ES-I3 (cell line): ENCODE measurements at regions not wholly inside any gene's neighbourhood (a gene's known extent, or its start where the extent isn't known, plus 50 kb on each side); places are given as distances from the start of the nearest gene placed in this dataset.
A peak's percentile ranks its signal among the peaks of the same experiment; 100 is the strongest.
"Not testable (repeated sequence)": the region's sequence is repeated elsewhere in the genome, so short reads cannot be mapped to it uniquely, and the experiment has no call there.

Source experiments
- H3K36me3 ChIP-seq: 2 replicates; pipeline ENCODE4 v1.6.1; 2013; ENCODE audit warnings: mild to moderate bottlenecking, low read length, control low read depth, moderate library complexity; ENCODE audit not compliant: insufficient read depth
- H3K4me1 ChIP-seq: 2 replicates; pipeline ENCODE4 v1.6.1; 2013; ENCODE audit warnings: mild to moderate bottlenecking, control low read depth, low read length; ENCODE audit not compliant: insufficient read depth
- H3K9ac ChIP-seq: 2 replicates; pipeline ENCODE4 v1.6.1; 2013; ENCODE audit warnings: low read depth, mild to moderate bottlenecking, low read length, moderate library complexity
- H3K9me3 ChIP-seq: 2 replicates; pipeline ENCODE4 v1.6.1; 2013; ENCODE audit warnings: mild to moderate bottlenecking, low read length, moderate library complexity; ENCODE audit not compliant: control insufficient read depth, insufficient read depth

DNA sequence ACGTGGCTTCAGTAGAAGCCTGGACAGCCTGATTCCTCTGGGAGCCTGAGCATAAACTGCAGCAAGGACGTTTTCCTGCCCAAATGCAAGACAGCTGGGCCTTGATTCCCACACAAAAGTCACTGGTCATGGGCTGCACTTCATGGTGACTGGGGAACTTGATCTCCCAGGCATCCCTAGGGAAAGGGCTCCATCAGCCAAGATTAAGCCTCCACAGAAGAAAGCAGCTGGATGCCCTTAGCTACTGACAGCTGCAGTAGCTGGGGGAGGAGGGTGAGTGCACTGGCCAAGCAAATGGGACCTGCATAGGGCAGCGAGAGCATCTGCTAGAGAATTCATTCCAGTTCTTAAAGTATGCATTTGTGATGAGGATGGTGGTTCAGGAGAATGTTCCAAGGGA is 267.4 kb upstream of the ISX start:
- no peaks in the 10 kb centered on the region; the same call in 1 of the 2 replicates for H3K9me3 ChIP-seq
- no peak overlapping the region for H3K9ac ChIP-seq
- H3K36me3 ChIP-seq = no peaks in the 10 kb centered on the region
- no peaks in the 10 kb centered on the region for H3K4me1 ChIP-seq

- H3K36me3 ChIP-seq = no peaks in the 10 kb centered on the region
Measured at GRCh38 chr22:34800260-34800980, 265.5 kb upstream of the ISX start.

GRCh38 chr22:34801221-34801620 is 264.7 kb upstream of the ISX start:
- H3K9me3 ChIP-seq = no peaks in the 10 kb centered on the region; the same call in 1 of the 2 replicates
- no peaks in the 10 kb centered on the region for H3K36me3 ChIP-seq
- no peak overlapping the region for H3K9ac ChIP-seq
- no peaks in the 10 kb centered on the region for H3K4me1 ChIP-seq

More at GRCh38 chr22:34800260-34800980, 265.5 kb upstream of the ISX start:
- no peak overlapping the region for H3K9ac ChIP-seq
- H3K4me1 ChIP-seq = no peaks in the 10 kb centered on the region
- no peaks in the 10 kb centered on the region; the same call in 1 of the 2 replicates for H3K9me3 ChIP-seq

DNA sequence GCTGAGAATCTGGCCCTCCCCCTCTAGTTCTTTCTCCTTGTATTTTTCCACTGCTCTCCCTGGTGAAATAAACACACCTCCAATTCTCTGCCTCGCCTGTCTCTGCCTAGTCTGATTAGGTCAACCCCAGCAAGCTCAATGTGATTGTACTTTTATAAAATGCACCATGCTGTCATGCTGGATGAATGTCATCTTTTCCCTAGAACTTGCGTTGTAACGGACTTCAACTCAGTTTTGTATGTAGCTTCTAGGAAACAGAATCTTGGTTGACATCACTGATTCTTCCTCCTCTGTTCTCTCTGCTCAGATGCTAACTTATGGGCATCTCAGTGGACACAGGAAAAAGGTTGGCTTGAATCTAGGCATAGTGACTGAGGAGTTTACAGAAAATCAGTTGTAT is 261.9 kb upstream of the ISX start:
- no peaks in the 10 kb centered on the region for H3K36me3 ChIP-seq
- no peak overlapping the region for H3K9ac ChIP-seq
- H3K9me3 ChIP-seq = no peaks in the 10 kb centered on the region; the same call in 1 of the 2 replicates
- H3K4me1 ChIP-seq = no peaks in the 10 kb centered on the region

DNA sequence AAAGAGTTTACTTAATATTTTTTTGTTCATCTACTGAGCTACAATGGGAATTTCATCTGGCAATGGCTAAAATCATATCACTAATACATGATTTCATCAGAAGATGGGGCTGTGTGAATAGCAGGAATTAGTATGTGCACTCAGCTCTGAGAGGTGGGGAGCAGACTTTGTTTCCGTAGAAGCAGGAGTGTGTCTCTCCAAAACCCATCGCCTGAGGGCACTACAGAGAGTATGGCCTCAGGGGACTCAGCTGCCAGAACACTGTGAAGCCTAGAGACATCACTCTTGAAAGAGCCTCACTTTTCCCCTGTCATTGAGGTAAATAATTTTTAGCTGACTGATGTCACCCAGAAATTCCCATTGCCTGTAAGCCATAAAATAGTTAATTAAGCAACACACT is 261.4 kb upstream of the ISX start:
- Histone ChIP-seq H3K36me3 (no peaks in the 10 kb centered on the region), H3K9ac (no peak overlapping the region), H3K4me1 (no peaks in the 10 kb centered on the region)

GRCh38 chr22:34805771-34806170 is 260.2 kb upstream of the ISX start:
- Histone ChIP-seq H3K9ac (no peak overlapping the region), H3K4me1 (no peaks in the 10 kb centered on the region), H3K9me3 (no peaks in the 10 kb centered on the region; the same call in 1 of the 2 replicates), H3K36me3 (no peaks in the 10 kb centered on the region)

More for the DNA sequence above, 261.4 kb upstream of the ISX start:
- no peaks in the 10 kb centered on the region; the same call in 1 of the 2 replicates for H3K9me3 ChIP-seq

DNA sequence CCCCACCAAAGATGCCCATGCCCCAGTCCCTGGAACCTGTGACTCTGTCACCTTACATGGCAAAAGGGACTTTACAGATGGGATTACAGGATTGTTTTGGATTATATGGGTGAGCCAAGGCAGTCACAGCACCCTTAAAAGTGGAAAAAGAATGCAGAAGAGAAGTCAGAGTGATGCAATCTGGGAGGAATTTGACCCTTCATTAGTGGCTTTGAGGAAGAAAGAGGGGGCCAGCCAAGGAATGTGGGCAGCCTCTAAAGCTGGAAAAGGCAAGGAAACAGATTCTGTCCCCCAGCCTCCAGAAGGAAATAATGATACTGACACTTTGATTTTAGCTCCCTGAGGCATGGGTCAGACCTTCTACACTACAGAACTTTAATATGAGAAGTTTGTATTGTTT is 257.3 kb upstream of the ISX start:
- Histone ChIP-seq H3K9ac (no peak overlapping the region), H3K4me1 (no peaks in the 10 kb centered on the region), H3K36me3 (no peaks in the 10 kb centered on the region), H3K9me3 (no peaks in the 10 kb centered on the region; the same call in 1 of the 2 replicates)

DNA sequence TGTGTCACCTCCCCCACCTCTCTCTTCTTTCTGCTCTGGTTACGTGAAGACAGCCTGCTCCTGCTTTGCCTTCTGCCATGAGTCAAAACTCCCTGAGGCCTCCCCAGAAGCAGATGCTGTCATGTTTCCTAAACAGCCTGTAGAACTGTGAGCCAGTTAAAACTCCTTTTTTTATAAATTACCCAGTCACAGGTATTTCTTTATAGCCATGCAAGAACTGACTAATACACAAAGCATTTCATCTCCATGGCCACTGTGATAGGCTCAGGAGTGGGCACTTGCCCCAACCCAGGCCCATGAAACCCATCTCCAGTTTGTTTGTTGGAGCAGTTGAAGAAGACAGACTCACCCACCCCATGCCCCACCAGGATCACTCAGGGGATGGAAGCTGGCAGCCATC is 253.3 kb upstream of the ISX start:
- peaks cover 5% of the 10 kb centered on the region for H3K9me3 ChIP-seq
- H3K36me3 ChIP-seq = no peaks in the 10 kb centered on the region
- peaks cover 8% of the 10 kb centered on the region; the same call in 1 of the 2 replicates for H3K4me1 ChIP-seq
- H3K9ac ChIP-seq = no peak overlapping the region

DNA sequence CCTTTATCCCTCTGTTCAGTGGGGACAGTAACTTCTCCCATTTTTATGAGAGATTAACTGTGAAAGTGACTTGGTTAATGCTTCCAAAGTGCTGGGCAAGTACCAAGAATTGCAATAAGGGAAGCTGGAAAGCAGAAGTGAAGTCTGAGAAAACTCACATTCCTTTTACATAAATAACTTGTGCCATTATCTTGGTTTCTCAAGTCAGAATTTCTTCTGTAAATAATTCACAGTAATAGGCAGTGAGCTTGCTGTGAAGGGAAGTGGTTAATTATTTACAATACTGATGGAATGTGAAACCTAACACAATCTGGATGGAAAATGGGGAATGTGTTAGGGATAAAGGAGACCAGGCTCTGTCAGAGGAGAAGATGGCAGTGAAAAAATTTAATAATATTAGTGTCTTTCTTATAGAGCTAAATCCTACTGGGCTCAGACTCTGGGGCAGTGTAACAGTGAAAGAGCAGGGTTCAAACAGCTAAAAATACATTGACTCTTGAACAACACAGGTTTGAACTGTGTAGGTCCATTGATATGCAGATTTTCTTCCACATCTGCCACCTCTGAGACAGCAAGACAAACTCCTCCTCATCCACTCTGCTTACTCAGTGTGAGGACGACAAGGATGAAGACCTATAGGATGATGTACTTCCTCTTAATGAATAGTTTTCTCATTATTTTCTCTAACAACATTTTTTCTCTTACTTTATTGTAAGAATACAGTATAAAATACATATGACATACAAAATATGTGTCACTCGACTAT is 251.5 kb upstream of the ISX start:
- H3K4me1 ChIP-seq = peaks cover 8% of the 10 kb centered on the region; the same call in 1 of the 2 replicates
- no peak overlapping the region for H3K9ac ChIP-seq
- H3K9me3 ChIP-seq = peaks cover 5% of the 10 kb centered on the region

DNA sequence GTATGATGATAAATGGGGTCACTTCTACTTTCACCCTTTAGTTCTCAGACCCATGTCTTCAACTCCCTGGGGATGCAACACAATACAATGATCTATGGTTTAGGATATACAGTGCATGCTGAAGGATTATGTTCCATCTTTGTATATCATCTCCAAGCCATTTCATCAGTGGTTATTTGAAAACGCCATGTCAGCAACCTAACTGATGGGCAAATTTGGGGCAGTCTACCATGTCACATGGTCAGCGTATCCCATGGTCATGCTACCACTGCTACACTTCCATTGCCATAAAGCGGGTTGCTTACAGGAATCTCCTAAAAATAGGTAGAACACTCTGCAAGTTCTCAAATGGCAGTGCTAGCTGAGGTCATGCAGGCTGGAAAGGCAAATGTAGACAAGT is 236.5 kb upstream of the ISX start:
- Histone ChIP-seq H3K4me1 (peaks cover 6% of the 10 kb centered on the region; the same call in 1 of the 2 replicates), H3K9ac (no peak overlapping the region), H3K9me3 (no peaks in the 10 kb centered on the region; the same call in 1 of the 2 replicates), H3K36me3 (no peaks in the 10 kb centered on the region)

More for the DNA sequence above, 251.5 kb upstream of the ISX start:
- no peaks in the 10 kb centered on the region for H3K36me3 ChIP-seq

DNA sequence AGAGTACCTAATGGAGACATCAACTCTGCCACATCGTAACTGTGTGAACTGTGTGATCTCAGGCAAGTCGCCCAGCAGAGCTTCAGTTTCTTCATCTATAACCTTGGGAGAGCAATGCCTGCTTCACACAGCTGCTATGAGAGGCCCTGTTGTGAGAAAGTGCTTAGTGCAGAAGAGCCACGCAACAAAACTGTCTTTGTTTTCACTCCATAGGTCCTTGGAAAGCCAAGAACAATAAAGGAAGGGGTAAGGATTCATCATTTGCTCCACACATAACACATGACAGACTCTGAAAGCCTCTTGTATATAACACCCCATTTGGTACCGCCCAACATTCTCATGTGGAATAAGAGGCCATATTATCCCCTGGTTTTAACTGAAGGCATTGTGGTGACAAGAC is 231.9 kb upstream of the ISX start:
- Histone ChIP-seq H3K4me1 (peaks cover 7% of the 10 kb centered on the region; the same call in 1 of the 2 replicates), H3K9me3 (no peaks in the 10 kb centered on the region), H3K9ac (no peak overlapping the region), H3K36me3 (no peaks in the 10 kb centered on the region)

DNA sequence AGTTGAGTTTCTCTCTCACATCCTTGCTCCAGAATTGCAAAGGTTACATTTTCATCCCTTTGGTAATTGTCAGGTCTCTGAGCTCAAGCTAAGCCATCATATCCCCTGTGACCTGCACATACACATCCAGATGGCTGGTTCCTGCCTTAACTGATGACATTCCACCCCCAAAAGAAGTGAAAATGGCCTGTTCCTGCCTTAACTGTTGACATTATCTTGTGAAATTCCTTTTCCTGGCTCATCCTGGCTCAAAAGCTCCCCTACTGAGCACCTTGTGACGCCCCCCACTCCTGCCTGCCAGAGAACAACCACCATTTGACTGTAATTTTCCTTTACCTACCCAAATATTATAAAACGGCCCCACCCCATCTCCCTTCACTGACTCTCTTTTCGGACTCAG is 231.4 kb upstream of the ISX start:
- H3K9ac ChIP-seq, H3K4me1 ChIP-seq, H3K9me3 ChIP-seq, H3K36me3 ChIP-seq: not testable (repeated sequence)

DNA sequence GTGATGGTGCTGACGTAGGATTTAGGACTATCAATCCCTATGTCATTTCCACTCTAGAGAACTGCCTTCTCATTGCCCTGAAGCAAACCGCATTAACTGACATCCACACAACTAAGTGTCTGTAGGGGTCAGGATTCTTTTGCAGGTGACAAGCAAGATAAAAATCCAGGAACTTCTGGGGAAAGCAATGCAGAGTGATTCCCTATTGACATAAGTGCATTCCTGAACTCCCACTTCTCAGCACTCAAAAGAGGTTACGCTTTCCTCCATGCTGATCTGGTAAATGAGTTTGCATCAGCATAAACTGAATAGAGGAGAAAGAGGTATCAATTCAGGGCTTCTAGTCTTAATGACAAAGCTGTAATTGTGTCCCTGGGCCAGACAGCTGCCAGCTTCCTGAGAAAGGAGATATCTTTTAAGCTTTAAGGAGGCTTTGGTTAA is 224.6 kb upstream of the ISX start:
- no peaks in the 10 kb centered on the region for H3K36me3 ChIP-seq
- H3K9me3 ChIP-seq = peaks cover 16% of the 10 kb centered on the region
- H3K4me1 ChIP-seq = peaks cover 21% of the 10 kb centered on the region
- no peak overlapping the region for H3K9ac ChIP-seq

DNA sequence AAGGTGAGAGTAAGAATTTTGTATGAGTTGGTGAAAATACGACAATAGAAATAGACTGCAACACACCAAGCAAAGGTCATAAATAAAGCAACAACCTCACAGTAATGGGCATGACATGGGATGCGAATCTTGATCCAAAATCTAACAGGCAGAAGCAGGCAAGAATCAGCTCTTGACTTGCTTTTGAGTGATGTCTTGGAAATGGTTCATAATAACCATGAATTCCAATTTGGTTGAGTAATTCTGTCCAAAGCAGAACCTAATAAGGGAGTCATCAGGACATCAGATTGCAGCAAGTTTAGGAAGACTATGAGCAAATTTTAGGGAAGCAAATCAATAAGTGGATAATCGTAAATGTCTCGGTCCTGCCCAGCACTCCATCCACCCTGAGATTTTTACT is 224.0 kb upstream of the ISX start:
- Histone ChIP-seq H3K36me3 (no peaks in the 10 kb centered on the region), H3K9ac (peak overlapping the region; percentile 1; the same call in 1 of the 2 replicates), H3K4me1 (peaks cover 21% of the 10 kb centered on the region), H3K9me3 (peaks cover 16% of the 10 kb centered on the region)

- Histone ChIP-seq H3K9me3 (peaks cover 16% of the 10 kb centered on the region), H3K9ac (no peak overlapping the region), H3K36me3 (no peaks in the 10 kb centered on the region), H3K4me1 (peaks cover 21% of the 10 kb centered on the region)
Measured at GRCh38 chr22:34842630-34843029, 223.3 kb upstream of the ISX start.
